Stimulated activated CD8-positive, alpha-beta memory T cell treated with anti-CD3 and anti-CD28 coated beads, Interleukin-4, amount 100 ng/mL, for 48 hours (primary cell): ENCODE measurements at regions not wholly inside any gene's neighbourhood (a gene's known extent, or its start where the extent isn't known, plus 50 kb on each side); places are given as distances from the start of the nearest gene placed in this dataset.
"Not testable (repeated sequence)": the region's sequence is repeated elsewhere in the genome, so short reads cannot be mapped to it uniquely, and the experiment has no call there.

Experiments
- DNase-seq: peaks from one replicate; pipeline ENCODE4 v3.0.0-alpha.2; 2020

DNA sequence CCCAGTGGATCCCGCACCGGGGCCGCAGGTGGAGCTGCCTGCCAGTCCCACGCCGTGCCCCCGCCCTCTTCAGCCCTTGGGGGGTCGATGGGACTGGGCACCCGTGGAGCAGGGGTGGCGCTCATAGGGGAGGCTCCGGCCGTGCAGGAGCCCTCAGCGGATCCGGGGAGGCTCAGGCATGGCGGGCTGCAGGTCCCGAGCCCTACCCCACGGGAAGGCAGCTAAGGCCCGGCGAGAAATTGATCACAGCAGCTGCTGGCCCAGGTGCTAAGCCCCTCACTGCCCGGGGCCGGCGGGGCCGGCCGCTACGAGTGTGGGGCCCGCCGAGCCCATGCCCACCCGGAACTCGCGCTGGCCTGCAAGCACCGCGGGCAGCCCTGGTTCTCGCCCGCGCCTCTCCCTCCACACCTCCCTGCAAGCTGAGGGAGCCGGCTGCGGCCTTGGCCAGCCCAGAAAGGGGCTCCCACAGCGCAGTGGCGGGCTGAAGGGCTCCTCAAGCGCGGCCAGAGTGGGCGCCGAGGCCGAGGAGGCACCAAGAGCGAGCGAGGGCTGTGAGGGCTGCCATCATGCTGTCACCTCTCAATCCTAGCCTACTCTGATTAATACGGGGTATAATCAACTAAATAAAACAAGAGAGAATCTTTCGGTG lies 56.5 kb upstream of the ABHD2 start:
- DNase-seq = not testable (repeated sequence)

DNA sequence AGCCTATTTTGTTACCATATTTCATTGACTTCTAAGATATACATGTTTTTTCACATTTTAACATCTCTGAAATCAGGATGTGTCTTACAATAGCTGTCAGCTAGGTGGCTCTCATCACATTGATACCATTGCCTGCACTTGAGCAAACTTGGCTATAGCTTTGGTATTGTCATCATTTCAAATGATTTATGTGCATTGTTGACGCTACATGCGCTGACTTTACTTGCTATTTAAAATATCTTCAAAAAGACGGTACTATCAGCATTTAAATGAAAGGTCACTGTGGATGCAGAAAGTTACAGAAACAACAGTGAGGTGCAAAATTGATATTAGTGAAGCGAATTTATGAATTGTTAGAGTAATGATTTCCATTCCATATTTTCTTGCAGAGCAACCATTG lies 54.0 kb upstream of the ABHD2 start:
- DNase-seq = no peak

DNA sequence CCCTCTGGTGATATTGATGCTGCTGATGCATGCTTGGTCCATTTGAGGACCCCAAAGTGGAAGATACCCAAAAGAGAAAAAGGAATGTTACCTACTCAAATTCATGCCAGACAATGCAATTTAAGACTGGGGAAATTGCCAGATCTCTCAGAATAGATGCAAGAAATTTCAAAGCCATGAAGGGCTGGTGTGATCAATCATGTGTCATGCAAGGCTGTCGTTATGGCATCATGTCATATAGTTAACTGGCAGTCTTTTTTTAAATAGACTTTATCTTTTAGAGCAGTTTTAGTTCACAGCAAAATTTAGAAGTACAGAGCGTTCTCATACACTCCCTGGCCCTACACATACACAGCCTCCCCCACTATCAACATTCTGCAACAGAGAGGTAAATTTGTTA lies 53.1 kb upstream of the ABHD2 start:
- DNase-seq = no peak

DNA sequence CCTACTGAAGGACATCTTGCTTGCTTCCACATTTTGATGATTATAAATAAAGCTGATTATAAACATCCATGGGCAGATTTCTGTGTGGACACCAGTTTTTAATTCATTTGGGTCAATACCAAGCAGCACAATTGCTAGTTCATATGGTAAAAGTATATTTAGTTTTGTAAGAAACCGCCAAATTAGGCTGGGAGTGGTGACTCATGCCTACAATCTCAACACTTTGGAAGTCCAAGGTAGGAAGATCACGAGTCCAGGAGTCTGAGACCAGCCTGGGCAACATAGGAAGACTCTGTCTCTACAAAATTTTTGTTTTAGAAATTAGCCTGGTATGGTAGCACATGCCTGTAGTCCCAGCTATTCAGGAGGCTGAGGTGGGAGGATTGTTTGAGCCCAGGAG lies 52.6 kb upstream of the ABHD2 start:
- DNase-seq = no peak

DNA sequence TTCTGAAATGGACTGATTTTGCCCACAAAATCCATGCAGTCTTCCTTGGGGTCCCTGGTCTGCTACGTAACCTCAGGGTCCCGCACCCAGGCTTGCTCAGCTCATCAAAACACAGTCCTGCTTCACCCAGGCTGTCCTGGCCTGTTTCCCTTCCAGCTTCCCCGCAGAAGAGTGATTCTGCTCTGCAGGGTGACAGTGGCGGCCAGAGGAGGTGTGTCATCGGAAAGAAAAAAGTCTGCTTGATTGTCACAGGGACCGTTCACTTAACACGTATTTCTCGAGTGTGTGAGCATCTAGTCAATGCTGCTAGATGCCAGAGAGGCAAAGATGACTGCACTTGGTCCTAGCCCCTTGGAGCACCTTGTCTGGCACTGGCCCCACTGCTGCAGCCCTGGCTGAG lies 50.1 kb upstream of the ABHD2 start:
- DNase-seq = no peak
